RWPE2 (cell line): ENCODE measurements at regions not wholly inside any gene's neighbourhood (a gene's known extent, or its start where the extent isn't known, plus 50 kb on each side); places are given as distances from the start of the nearest gene placed in this dataset.

Source experiments
- ATAC-seq: fragments of 200-7000 bp; cut with Tn5 transposase; 3 replicates; pipeline ENCODE4 v1.9.1; 2021; ENCODE audit warnings: low read depth
- DNase-seq: peaks from one replicate; pipeline ENCODE4 v3.0.0-alpha.2; 2020; ENCODE audit warnings: low spot score
- H3K27ac ChIP-seq: fragments of 450-650 bp; 2 replicates; pipeline ENCODE4 v1.5.1; 2017; ENCODE audit warnings: mild to moderate bottlenecking; ENCODE audit not compliant: poor library complexity, severe bottlenecking
- H3K27me3 ChIP-seq: fragments of 250-450 bp; sonication (Bioruptor Pico); 2 replicates; pipeline ENCODE4 v1.5.1; 2021; ENCODE audit warnings: mild to moderate bottlenecking, moderate library complexity; ENCODE audit not compliant: insufficient read depth, poor library complexity, severe bottlenecking
- H3K36me3 ChIP-seq: fragments of 250-450 bp; sonication (Bioruptor Pico); 2 replicates; pipeline ENCODE4 v1.5.1; 2020; ENCODE audit warnings: low read depth, mild to moderate bottlenecking, moderate library complexity
- H3K4me1 ChIP-seq: fragments of 250-450 bp; sonication (Bioruptor Pico); 2 replicates; pipeline ENCODE4 v1.5.1; 2021; ENCODE audit warnings: mild to moderate bottlenecking, moderate library complexity; ENCODE audit not compliant: insufficient read depth, poor library complexity, severe bottlenecking
- H3K4me3 ChIP-seq: fragments of 250-450 bp; sonication (Bioruptor Pico); 2 replicates; pipeline ENCODE4 v1.5.1; 2021; ENCODE audit warnings: mild to moderate bottlenecking, moderate library complexity; ENCODE audit not compliant: severe bottlenecking
- H3K9me3 ChIP-seq: fragments of 250-450 bp; sonication (Bioruptor Pico); 2 replicates; pipeline ENCODE4 v1.5.1; 2021; ENCODE audit warnings: mild to moderate bottlenecking, moderate library complexity; ENCODE audit not compliant: severe bottlenecking
- CTCF ChIP-seq: fragments of 450-650 bp; IDR thresholded peaks from one replicate; pipeline ENCODE4 v1.5.1; 2017; ENCODE audit warnings: mild to moderate bottlenecking, moderate library complexity; ENCODE audit not compliant: poor library complexity, severe bottlenecking

GRCh38 chr2:217655651-217656050 is 347.1 kb downstream of the TNS1 start:
- no peak for ATAC-seq
- no peaks in the 10 kb centered on the region for H3K27me3 ChIP-seq
- H3K4me1 ChIP-seq: peaks cover 10% of the 10 kb centered on the region
- no peak overlapping the region for H3K27ac ChIP-seq
- H3K4me3 ChIP-seq: no peak overlapping the region
- no peak for TF ChIP-seq CTCF
- DNase-seq: no peak
- no peaks in the 10 kb centered on the region for H3K36me3 ChIP-seq
- H3K9me3 ChIP-seq: no peaks in the 10 kb centered on the region

GRCh38 chr2:217654168-217654567 is 348.6 kb downstream of the TNS1 start:
- H3K4me3 ChIP-seq: no peak overlapping the region
- no peaks in the 10 kb centered on the region for H3K9me3 ChIP-seq
- no peak for TF ChIP-seq CTCF
- DNase-seq (no peak), ATAC-seq (no peak)
- peaks cover 10% of the 10 kb centered on the region for H3K4me1 ChIP-seq
- H3K27me3 ChIP-seq: no peaks in the 10 kb centered on the region
- no peak overlapping the region for H3K27ac ChIP-seq
- H3K36me3 ChIP-seq: no peaks in the 10 kb centered on the region

- Histone ChIP-seq H3K27me3 (no peaks in the 10 kb centered on the region), H3K4me3 (no peak overlapping the region), H3K9me3 (no peaks in the 10 kb centered on the region), H3K27ac (no peak overlapping the region), H3K4me1 (peaks cover 10% of the 10 kb centered on the region), H3K36me3 (no peaks in the 10 kb centered on the region)
- ATAC-seq (peak; percentile 97), DNase-seq (no peak)
- TF ChIP-seq CTCF: peak; percentile 20
Observed at GRCh38 chr2:217652761-217653639, 349.8 kb downstream of the TNS1 start.

GRCh38 chr2:217650716-217651360 is 352.0 kb downstream of the TNS1 start:
- Histone ChIP-seq H3K27me3 (no peaks in the 10 kb centered on the region), H3K36me3 (no peaks in the 10 kb centered on the region), H3K4me3 (no peak overlapping the region), H3K27ac (no peak overlapping the region), H3K4me1 (peaks cover 11% of the 10 kb centered on the region), H3K9me3 (peaks cover 2% of the 10 kb centered on the region)
- peak; percentile 64 for TF ChIP-seq CTCF
- DNase-seq (no peak), ATAC-seq (no peak)
